ENCODE measurements at regions not wholly inside any gene's neighbourhood (a gene's known extent, or its start where the extent isn't known, plus 50 kb on each side); places are given as distances from the start of the nearest gene placed in this dataset.
A peak's percentile ranks its signal among the peaks of the same experiment; 100 is the strongest.

- DNase-seq: no peak
Measured at GRCh38 chr22:44366372-44367300, 53.9 kb upstream of the SHISAL1 start.

GRCh38 chr22:44365832-44366231, 53.1 kb upstream of the SHISAL1 start:
- DNase-seq: no peak

- DNase-seq: no peak
Measured at GRCh38 chr22:44365191-44365590, 52.4 kb upstream of the SHISAL1 start.

- no peak for DNase-seq
Measured at GRCh38 chr22:44364751-44365130, 52.0 kb upstream of the SHISAL1 start.

GRCh38 chr22:44363980-44364750, 51.4 kb upstream of the SHISAL1 start:
- no peak for DNase-seq

GRCh38 chr22:44363013-44363979, 50.5 kb upstream of the SHISAL1 start:
- DNase-seq: peak in 1 of 2 donors; percentile 1

GRCh38 chr22:44362249-44363012, 49.7 kb upstream of the SHISAL1 start:
- DNase-seq: no peak
